GM13976 (cell line): ENCODE measurements at regions not wholly inside any gene's neighbourhood (a gene's known extent, or its start where the extent isn't known, plus 50 kb on each side); places are given as distances from the start of the nearest gene placed in this dataset.
"Not testable (repeated sequence)": the region's sequence is repeated elsewhere in the genome, so short reads cannot be mapped to it uniquely, and the experiment has no call there.

Experiments
- DNase-seq: peaks from one replicate; pipeline ENCODE4 v3.0.0; 2012; ENCODE audit warnings: low spot score
- in situ Hi-C: fragments of 300-500 bp; cut with MboI; formaldehyde crosslinking; loops from one replicate; pipeline ENCODE4 v1.12.0; 2022; ENCODE audit warnings: low sequenced_read_pairs, mixed read lengths, inconsistent platforms; ENCODE audit not compliant: unreplicated experiment
- TF ChIP-seq, protein P1 (sequence below): IDR thresholded peaks from 2 replicates; pipeline ENCODE4 v1.5.1; 2012; ENCODE audit warnings: borderline replicate concordance, mild to moderate bottlenecking; ENCODE audit not compliant: insufficient read depth; ENCODE audit errors: extremely low read depth, missing control alignments, control extremely low read depth

- in situ Hi-C loops, result no loop called here
- TF ChIP-seq, protein P1, sequence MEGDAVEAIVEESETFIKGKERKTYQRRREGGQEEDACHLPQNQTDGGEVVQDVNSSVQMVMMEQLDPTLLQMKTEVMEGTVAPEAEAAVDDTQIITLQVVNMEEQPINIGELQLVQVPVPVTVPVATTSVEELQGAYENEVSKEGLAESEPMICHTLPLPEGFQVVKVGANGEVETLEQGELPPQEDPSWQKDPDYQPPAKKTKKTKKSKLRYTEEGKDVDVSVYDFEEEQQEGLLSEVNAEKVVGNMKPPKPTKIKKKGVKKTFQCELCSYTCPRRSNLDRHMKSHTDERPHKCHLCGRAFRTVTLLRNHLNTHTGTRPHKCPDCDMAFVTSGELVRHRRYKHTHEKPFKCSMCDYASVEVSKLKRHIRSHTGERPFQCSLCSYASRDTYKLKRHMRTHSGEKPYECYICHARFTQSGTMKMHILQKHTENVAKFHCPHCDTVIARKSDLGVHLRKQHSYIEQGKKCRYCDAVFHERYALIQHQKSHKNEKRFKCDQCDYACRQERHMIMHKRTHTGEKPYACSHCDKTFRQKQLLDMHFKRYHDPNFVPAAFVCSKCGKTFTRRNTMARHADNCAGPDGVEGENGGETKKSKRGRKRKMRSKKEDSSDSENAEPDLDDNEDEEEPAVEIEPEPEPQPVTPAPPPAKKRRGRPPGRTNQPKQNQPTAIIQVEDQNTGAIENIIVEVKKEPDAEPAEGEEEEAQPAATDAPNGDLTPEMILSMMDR, result no peak
- no peak for DNase-seq
These were observed 348.5 kb downstream of the KCNJ2 start for GRCh38 chr17:70517816-70518215.

GRCh38 chr17:70519300-70519699 lies 350.0 kb downstream of the KCNJ2 start:
- in situ Hi-C loops, result no loop called here
- no peak for DNase-seq
- TF ChIP-seq, protein P1, result no peak

DNA sequence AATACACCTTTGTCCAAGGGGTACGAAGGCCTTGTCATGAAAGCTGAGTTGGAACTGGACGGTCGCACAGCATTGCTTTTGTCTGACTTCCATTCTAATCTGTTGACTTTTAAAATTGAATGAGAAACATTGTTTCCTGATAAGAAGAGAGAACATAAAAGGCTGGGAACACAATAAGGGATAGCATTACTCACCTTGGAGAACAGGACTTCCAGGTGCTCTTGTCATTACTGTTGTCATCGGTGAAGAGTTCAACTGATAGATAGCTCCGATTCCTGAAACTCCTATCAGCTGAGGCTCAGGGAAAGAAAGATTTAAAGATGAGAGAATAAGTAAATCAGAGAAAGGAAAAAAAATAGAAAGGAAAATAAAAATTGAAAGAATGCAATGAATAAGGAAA lies 351.1 kb downstream of the KCNJ2 start:
- in situ Hi-C loops, result no loop called here
- no peak for DNase-seq
- TF ChIP-seq, protein P1, result no peak

GRCh38 chr17:70520956-70521355 lies 351.6 kb downstream of the KCNJ2 start:
- in situ Hi-C loops, result no loop called here
- TF ChIP-seq, protein P1, result no peak
- no peak for DNase-seq

- TF ChIP-seq, protein P1, result no peak
- DNase-seq, result no peak
- in situ Hi-C loops, result no loop called here
These were observed 352.5 kb downstream of the KCNJ2 start for GRCh38 chr17:70521821-70522256.

DNA sequence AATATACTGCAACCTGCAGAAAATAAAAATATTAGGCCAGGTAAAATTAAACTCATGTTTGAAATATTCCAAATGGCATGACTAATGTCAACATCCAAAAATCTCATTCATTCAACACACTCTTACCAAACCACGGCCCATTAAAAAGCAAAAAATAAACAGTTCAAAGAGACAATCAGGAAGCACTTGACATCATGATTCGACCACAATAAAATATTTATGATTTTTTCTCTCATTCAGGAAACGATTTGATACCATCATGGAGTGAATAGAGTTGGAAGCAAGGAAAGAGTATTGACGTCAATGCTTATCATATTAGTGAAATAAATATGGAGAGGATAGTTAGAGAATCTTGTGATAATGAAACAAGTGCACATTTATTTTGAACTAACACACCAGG lies 354.1 kb downstream of the KCNJ2 start:
- in situ Hi-C loops, result no loop called here
- DNase-seq, result no peak
- TF ChIP-seq, protein P1, result no peak

GRCh38 chr17:70525035-70525434 lies 355.7 kb downstream of the KCNJ2 start:
- in situ Hi-C loops, DNase-seq: not testable (repeated sequence)
